ENCODE measurements at regions not wholly inside any gene's neighbourhood (a gene's known extent, or its start where the extent isn't known, plus 50 kb on each side); places are given as distances from the start of the nearest gene placed in this dataset.

DNA sequence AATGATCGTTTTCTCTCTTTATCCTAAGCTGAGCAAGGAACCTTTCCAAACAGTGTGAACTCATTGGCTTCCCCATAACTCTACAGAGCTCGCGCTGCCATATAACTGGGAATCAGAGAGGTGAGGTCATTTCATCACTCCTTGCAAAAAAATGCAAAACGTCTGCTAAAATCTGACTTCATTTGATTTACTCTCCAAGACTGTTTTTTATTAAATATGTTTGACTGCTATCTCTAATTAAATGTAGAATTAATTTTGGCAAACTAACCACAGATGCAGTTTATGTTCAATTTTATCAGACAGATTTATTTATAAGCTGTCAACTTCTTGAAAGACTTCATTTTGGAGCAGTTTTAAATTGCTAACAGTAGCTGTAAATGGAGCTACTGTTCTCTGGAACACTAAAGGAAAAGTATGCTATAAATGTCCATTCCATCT, 131.6 kb upstream of the SOX5 start:
- TF ChIP-seq, protein P1, sequence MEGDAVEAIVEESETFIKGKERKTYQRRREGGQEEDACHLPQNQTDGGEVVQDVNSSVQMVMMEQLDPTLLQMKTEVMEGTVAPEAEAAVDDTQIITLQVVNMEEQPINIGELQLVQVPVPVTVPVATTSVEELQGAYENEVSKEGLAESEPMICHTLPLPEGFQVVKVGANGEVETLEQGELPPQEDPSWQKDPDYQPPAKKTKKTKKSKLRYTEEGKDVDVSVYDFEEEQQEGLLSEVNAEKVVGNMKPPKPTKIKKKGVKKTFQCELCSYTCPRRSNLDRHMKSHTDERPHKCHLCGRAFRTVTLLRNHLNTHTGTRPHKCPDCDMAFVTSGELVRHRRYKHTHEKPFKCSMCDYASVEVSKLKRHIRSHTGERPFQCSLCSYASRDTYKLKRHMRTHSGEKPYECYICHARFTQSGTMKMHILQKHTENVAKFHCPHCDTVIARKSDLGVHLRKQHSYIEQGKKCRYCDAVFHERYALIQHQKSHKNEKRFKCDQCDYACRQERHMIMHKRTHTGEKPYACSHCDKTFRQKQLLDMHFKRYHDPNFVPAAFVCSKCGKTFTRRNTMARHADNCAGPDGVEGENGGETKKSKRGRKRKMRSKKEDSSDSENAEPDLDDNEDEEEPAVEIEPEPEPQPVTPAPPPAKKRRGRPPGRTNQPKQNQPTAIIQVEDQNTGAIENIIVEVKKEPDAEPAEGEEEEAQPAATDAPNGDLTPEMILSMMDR (IDR thresholded peaks at IDR 0.05): no peak
- TF ChIP-seq POLR2A (IDR thresholded peaks at IDR 0.05) (no peak), EP300 (IDR thresholded peaks at IDR 0.05) (no peak), POLR2AphosphoS5 (IDR thresholded peaks at IDR 0.05) (no peak)

All from upper lobe of left lung (tissue), 4 donors.